H9 (cell line): ENCODE measurements at regions not wholly inside any gene's neighbourhood (a gene's known extent, or its start where the extent isn't known, plus 50 kb on each side); places are given as distances from the start of the nearest gene placed in this dataset.

ENCODE experiments used
- DNase-seq: peaks from one replicate; pipeline ENCODE4 v3.0.0-alpha.2; 2017
- H2AFZ ChIP-seq: one replicate; pipeline ENCODE4 v1.6.1; 2013; ENCODE audit warnings: mild to moderate bottlenecking, low read length, control low read depth, moderate library complexity
- H2AK5ac ChIP-seq: 2 replicates; pipeline ENCODE4 v1.6.1; 2013; ENCODE audit warnings: low read length, control low read depth, mixed read lengths; ENCODE audit not compliant: insufficient read length
- H2BK120ac ChIP-seq: one replicate; pipeline ENCODE4 v1.6.1; 2013; ENCODE audit warnings: low read depth, mild to moderate bottlenecking, low read length, control low read depth, inconsistent platforms; ENCODE audit not compliant: poor library complexity, severe bottlenecking
- H2BK12ac ChIP-seq: 2 replicates; pipeline ENCODE4 v1.6.1; 2013; ENCODE audit warnings: low read length, control low read depth, mixed read lengths, low read depth; ENCODE audit not compliant: insufficient read length
- H2BK15ac ChIP-seq: 2 replicates; pipeline ENCODE4 v1.6.1; 2013; ENCODE audit warnings: low read depth, low read length, control low read depth
- H2BK20ac ChIP-seq: one replicate; pipeline ENCODE4 v1.6.1; 2013; ENCODE audit warnings: low read depth, mild to moderate bottlenecking, low read length, control low read depth, inconsistent platforms; ENCODE audit not compliant: poor library complexity, severe bottlenecking
- H2BK5ac ChIP-seq: 2 replicates; pipeline ENCODE4 v1.6.1; 2013; ENCODE audit warnings: low read length, control low read depth, mixed read lengths; ENCODE audit not compliant: insufficient read length
- H3K14ac ChIP-seq: 2 replicates; pipeline ENCODE4 v1.6.1; 2013; ENCODE audit warnings: low read length, control low read depth; ENCODE audit not compliant: insufficient read depth
- H3K18ac ChIP-seq: 2 replicates; pipeline ENCODE4 v1.6.1; 2013; ENCODE audit warnings: low read depth, mild to moderate bottlenecking, mixed read lengths, low read length, control low read depth; ENCODE audit not compliant: insufficient read length
- H3K23ac ChIP-seq: 2 replicates; pipeline ENCODE4 v1.6.1; 2013; ENCODE audit warnings: low read length, control low read depth, mixed read lengths, low read depth; ENCODE audit not compliant: insufficient read length
- H3K23me2 ChIP-seq: 2 replicates; pipeline ENCODE4 v1.6.1; 2013; ENCODE audit warnings: low read depth, mild to moderate bottlenecking, mixed read lengths, low read length, control low read depth; ENCODE audit not compliant: insufficient read length, poor library complexity, severe bottlenecking
- H3K27ac ChIP-seq: 2 replicates; pipeline ENCODE4 v1.5.1; 2013; ENCODE audit warnings: low read length, control low read depth, mixed read lengths, low read depth; ENCODE audit not compliant: insufficient read length
- H3K27me3 ChIP-seq: 2 replicates; pipeline ENCODE4 v1.6.1; 2013; ENCODE audit warnings: low read length, control low read depth, inconsistent platforms; ENCODE audit not compliant: insufficient read depth
- H3K4ac ChIP-seq: 2 replicates; pipeline ENCODE4 v1.6.1; 2013; ENCODE audit warnings: low read depth, mild to moderate bottlenecking, control low read depth, inconsistent platforms, low read length, moderate library complexity
- H3K4me1 ChIP-seq: 2 replicates; pipeline ENCODE4 v1.6.1; 2013; ENCODE audit warnings: low read length, control low read depth, inconsistent platforms; ENCODE audit not compliant: insufficient read depth
- H3K4me2 ChIP-seq: 2 replicates; pipeline ENCODE4 v1.6.1; 2013; ENCODE audit warnings: low read length, control low read depth, mixed read lengths; ENCODE audit not compliant: insufficient read length, insufficient read depth
- H3K56ac ChIP-seq: 2 replicates; pipeline ENCODE4 v1.6.1; 2013; ENCODE audit warnings: low read depth, mild to moderate bottlenecking, mixed read lengths, low read length, control low read depth; ENCODE audit not compliant: insufficient read length
- H3K79me1 ChIP-seq: 2 replicates; pipeline ENCODE4 v1.6.1; 2013; ENCODE audit warnings: low read depth, mild to moderate bottlenecking, moderate library complexity, low read length, control low read depth, inconsistent platforms; ENCODE audit not compliant: insufficient read depth, poor library complexity, severe bottlenecking
- H3K79me2 ChIP-seq: 2 replicates; pipeline ENCODE4 v1.6.1; 2013; ENCODE audit warnings: low read length, control low read depth, inconsistent platforms; ENCODE audit not compliant: insufficient read depth
- H3K9ac ChIP-seq: 2 replicates; pipeline ENCODE4 v1.6.1; 2013; ENCODE audit warnings: low read length, control low read depth, mixed read lengths; ENCODE audit not compliant: insufficient read length; ENCODE audit errors: extremely low read depth
- H3K9me3 ChIP-seq: one replicate; pipeline ENCODE4 v1.6.1; 2013; ENCODE audit warnings: low read depth, low read length, inconsistent platforms; ENCODE audit not compliant: control insufficient read depth
- H3T11ph ChIP-seq: one replicate; pipeline ENCODE4 v1.6.1; 2013; ENCODE audit warnings: mild to moderate bottlenecking, low read length, control low read depth, inconsistent platforms
- H4K20me1 ChIP-seq: one replicate; pipeline ENCODE4 v1.6.1; 2013; ENCODE audit not compliant: control insufficient read depth, insufficient read length, insufficient read depth
- H4K5ac ChIP-seq: 2 replicates; pipeline ENCODE4 v1.6.1; 2013; ENCODE audit warnings: low read depth, mild to moderate bottlenecking, mixed read lengths, low read length, control low read depth; ENCODE audit not compliant: insufficient read length
- H4K8ac ChIP-seq: replicated peaks from 2 replicates; pipeline ENCODE4 v1.6.1; 2013; ENCODE audit warnings: low read length, control low read depth, mixed read lengths, low read depth; ENCODE audit not compliant: insufficient read length
- H4K91ac ChIP-seq: 2 replicates; pipeline ENCODE4 v1.6.1; 2013; ENCODE audit warnings: low read depth, mild to moderate bottlenecking, moderate library complexity, mixed read lengths, low read length, control low read depth; ENCODE audit not compliant: insufficient read length
- H3K27ac Mint-ChIP-seq, 3 experiments: 2 replicates in 2 of 3; 3 replicates in 1 of 3; pipeline ENCODE4 v1.8.0; 2020 to 2021; ENCODE audit warnings: mixed read lengths in 3 of 3, mild to moderate bottlenecking in 1 of 3, moderate library complexity in 1 of 3
- H3K27me3 Mint-ChIP-seq: 2 replicates; pipeline ENCODE4 v1.8.0; 2021; ENCODE audit warnings: low read depth, mild to moderate bottlenecking, moderate library complexity, mixed read lengths
- H3K36me3 Mint-ChIP-seq, 3 experiments: 2 replicates in 2 of 3; 3 replicates in 1 of 3; pipeline ENCODE4 v1.8.0; 2020 to 2021; ENCODE audit warnings: low read depth in 3 of 3, mixed read lengths in 3 of 3; ENCODE audit not compliant: insufficient read depth in 1 of 3
- H3K4me1 Mint-ChIP-seq, 2 experiments: 2 replicates each; pipeline ENCODE4 v1.8.0; 2020; ENCODE audit warnings: mixed read lengths in 2 of 2
- H3K4me3 Mint-ChIP-seq, 2 experiments: 2 replicates in 1 of 2; 3 replicates in 1 of 2; pipeline ENCODE4 v1.8.0; 2020 to 2021; ENCODE audit warnings: mild to moderate bottlenecking in 2 of 2, mixed read lengths in 2 of 2, moderate library complexity in 1 of 2
- H3K9me3 Mint-ChIP-seq, 2 experiments: 2 replicates in 1 of 2; 3 replicates in 1 of 2; pipeline ENCODE4 v1.8.0; 2020; ENCODE audit warnings: mild to moderate bottlenecking in 2 of 2, mixed read lengths in 2 of 2, moderate library complexity in 1 of 2
- WGBS: extraction: QIAGEN DNeasy Blood & Tissue Kit; methylation state at CpG from one replicate; pipeline ENCODE4 v1.1.7; 2013; ENCODE audit warnings: missing lambda C conversion rate, low lambda C conversion rate, mixed read lengths; ENCODE audit not compliant: insufficient read length; ENCODE audit errors: extremely low coverage; 5-methylcytosine and 5-hydroxymethylcytosine counted together
- TF ChIP-seq, protein P1 (sequence below): fragments of 200-600 bp; sonication (generic); conservative IDR thresholded peaks from 3 replicates; pipeline ENCODE4 v1.8.0; 2021; ENCODE audit warnings: antibody characterized with exemption, mild to moderate bottlenecking

DNA sequence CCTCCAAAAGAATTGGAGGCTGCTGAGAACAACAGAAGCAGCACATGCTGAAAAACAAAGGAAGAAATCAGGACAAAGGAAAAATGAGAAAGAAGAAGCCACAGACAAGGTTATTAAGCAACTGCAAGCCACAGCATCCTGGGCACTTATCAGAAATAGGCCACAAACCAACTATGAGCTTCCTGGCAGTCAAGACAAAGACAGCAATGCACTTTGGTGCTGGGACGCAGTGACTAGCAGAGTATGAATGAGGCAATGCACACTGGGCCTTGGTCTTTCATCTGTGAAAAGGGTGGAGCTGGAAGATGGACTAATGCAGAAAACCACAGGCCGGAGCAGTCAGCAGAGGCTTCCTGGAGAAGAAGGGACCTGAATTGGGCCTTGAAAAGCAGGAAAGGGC is 56.0 kb upstream of the LINGO1 start:
- Histone ChIP-seq H4K5ac (no peak overlapping the region), H3K18ac (no peak overlapping the region), H3K23me2 (no peaks in the 10 kb centered on the region), H3K4me1 (no peaks in the 10 kb centered on the region), H3K27ac (no peak overlapping the region), H2BK120ac (no peak overlapping the region), H4K8ac (no peak overlapping the region), H2AFZ (no peak overlapping the region), H3K23ac (no peak overlapping the region), H4K91ac (no peak overlapping the region), H3K9me3 (no peaks in the 10 kb centered on the region), H3K4ac (no peak overlapping the region), H2BK20ac (no peak overlapping the region), H3K4me2 (no peak overlapping the region), H3K79me2 (no peaks in the 10 kb centered on the region), H3K56ac (no peak overlapping the region), H2BK5ac (no peak overlapping the region), H2AK5ac (no peak overlapping the region), H4K20me1 (no peaks in the 10 kb centered on the region), H3K9ac (no peak overlapping the region), H2BK12ac (no peak overlapping the region), H3K14ac (no peak overlapping the region), H3K79me1 (no peaks in the 10 kb centered on the region), H3T11ph (no peak overlapping the region), H3K27me3 (no peaks in the 10 kb centered on the region), H2BK15ac (no peak overlapping the region)
- no peak for DNase-seq
- no peak overlapping the region for H3K4me3 Mint-ChIP-seq
- no CpG with 5 or more reads among the region's 2 CpGs for WGBS
- no peak overlapping the region; a peak in 1 of 7 replicates for H3K27ac Mint-ChIP-seq
- H3K4me1 Mint-ChIP-seq, result peaks cover 2 to 16% of the 10 kb centered on the region in 2 experiments
- H3K36me3 Mint-ChIP-seq, result no peaks in the 10 kb centered on the region
- no peaks in the 10 kb centered on the region; a peak in 1 of 5 replicates for H3K9me3 Mint-ChIP-seq
- peaks cover 7% of the 10 kb centered on the region for H3K27me3 Mint-ChIP-seq
- TF ChIP-seq, protein P1, sequence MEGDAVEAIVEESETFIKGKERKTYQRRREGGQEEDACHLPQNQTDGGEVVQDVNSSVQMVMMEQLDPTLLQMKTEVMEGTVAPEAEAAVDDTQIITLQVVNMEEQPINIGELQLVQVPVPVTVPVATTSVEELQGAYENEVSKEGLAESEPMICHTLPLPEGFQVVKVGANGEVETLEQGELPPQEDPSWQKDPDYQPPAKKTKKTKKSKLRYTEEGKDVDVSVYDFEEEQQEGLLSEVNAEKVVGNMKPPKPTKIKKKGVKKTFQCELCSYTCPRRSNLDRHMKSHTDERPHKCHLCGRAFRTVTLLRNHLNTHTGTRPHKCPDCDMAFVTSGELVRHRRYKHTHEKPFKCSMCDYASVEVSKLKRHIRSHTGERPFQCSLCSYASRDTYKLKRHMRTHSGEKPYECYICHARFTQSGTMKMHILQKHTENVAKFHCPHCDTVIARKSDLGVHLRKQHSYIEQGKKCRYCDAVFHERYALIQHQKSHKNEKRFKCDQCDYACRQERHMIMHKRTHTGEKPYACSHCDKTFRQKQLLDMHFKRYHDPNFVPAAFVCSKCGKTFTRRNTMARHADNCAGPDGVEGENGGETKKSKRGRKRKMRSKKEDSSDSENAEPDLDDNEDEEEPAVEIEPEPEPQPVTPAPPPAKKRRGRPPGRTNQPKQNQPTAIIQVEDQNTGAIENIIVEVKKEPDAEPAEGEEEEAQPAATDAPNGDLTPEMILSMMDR, result no peak
